PC-3 (cell line): ENCODE measurements at regions not wholly inside any gene's neighbourhood (a gene's known extent, or its start where the extent isn't known, plus 50 kb on each side); places are given as distances from the start of the nearest gene placed in this dataset.
A peak's percentile ranks its signal among the peaks of the same experiment; 100 is the strongest.

Experiments
- ATAC-seq: fragments of 200-7000 bp; cut with Tn5 transposase; 2 replicates; pipeline ENCODE4 v1.9.1; 2020; ENCODE audit warnings: mild to moderate bottlenecking, moderate library complexity
- BruUV-seq: library from RNA; stranded (reverse); fragments of 400-500 nt; replicated peaks from 2 replicates; lab custom pipeline; 2021; lab: Mats Ljungman, UMichigan
- CTCF ChIA-PET: fragments of 300-600 bp; sonication (Branson Sonifier 250); formaldehyde crosslinking; loops from one replicate; lab custom pipeline; 2022; ENCODE audit warnings: antibody characterized with exemption; lab: Charles Lee
- POLR2A ChIA-PET: fragments of 300-600 bp; sonication (Branson Sonifier 250); formaldehyde crosslinking; loops from one replicate; lab custom pipeline; 2022; ENCODE audit warnings: antibody characterized with exemption; ENCODE audit not compliant: unreplicated experiment; lab: Charles Lee
- DNase-seq: peaks from one replicate; pipeline ENCODE4 v3.0.0-alpha.2; 2015
- H2AFZ ChIP-seq: fragments of 300-600 bp; sonication (generic); 2 replicates; pipeline ENCODE4 v1.6.0; 2016; ENCODE audit warnings: antibody characterized with exemption, low read length
- H3F3A ChIP-seq: fragments of 300-600 bp; sonication (generic); one replicate; pipeline ENCODE4 v1.6.0; 2017; ENCODE audit warnings: antibody characterized with exemption, low read length, control low read depth, mild to moderate bottlenecking; ENCODE audit not compliant: unreplicated experiment
- H3K27ac ChIP-seq: fragments of 300-600 bp; sonication (generic); 2 replicates; pipeline ENCODE4 v1.5.1; 2016; ENCODE audit warnings: mild to moderate bottlenecking, low read length
- H3K27me3 ChIP-seq: fragments of 300-600 bp; sonication (generic); 2 replicates; pipeline ENCODE4 v1.6.1; 2016; ENCODE audit warnings: low read length, mixed read lengths
- H3K36me3 ChIP-seq: fragments of 300-600 bp; sonication (generic); 2 replicates; pipeline ENCODE4 v1.6.1; 2016; ENCODE audit warnings: low read depth, mixed run types, low read length, mixed read lengths
- H3K4me1 ChIP-seq: fragments of 300-600 bp; sonication (generic); 2 replicates; pipeline ENCODE4 v1.5.1; 2016; ENCODE audit warnings: low read length; ENCODE audit not compliant: insufficient read depth
- H3K4me2 ChIP-seq: fragments of 300-600 bp; sonication (generic); 2 replicates; pipeline ENCODE4 v1.6.0; 2016; ENCODE audit warnings: low read length
- H3K4me3 ChIP-seq: fragments of 300-600 bp; sonication (generic); 2 replicates; pipeline ENCODE4 v1.5.1; 2016; ENCODE audit warnings: mild to moderate bottlenecking, low read length, mixed read lengths
- H3K79me2 ChIP-seq: fragments of 300-600 bp; sonication (generic); 2 replicates; pipeline ENCODE4 v1.6.1; 2017; ENCODE audit warnings: low read length, mixed read lengths
- H3K9ac ChIP-seq: fragments of 300-600 bp; sonication (generic); 2 replicates; pipeline ENCODE4 v1.6.0; 2016; ENCODE audit warnings: mild to moderate bottlenecking, low read length
- H3K9me2 ChIP-seq: fragments of 300-600 bp; sonication (generic); replicated peaks from 2 replicates; pipeline ENCODE4 v1.6.1; 2016; ENCODE audit warnings: mixed run types, low read length, mixed read lengths
- H3K9me3 ChIP-seq: fragments of 300-600 bp; sonication (generic); 2 replicates; pipeline ENCODE4 v1.6.1; 2016; ENCODE audit warnings: low read length, mixed read lengths
- H4K20me1 ChIP-seq: fragments of 300-600 bp; sonication (generic); 2 replicates; pipeline ENCODE4 v1.6.1; 2016; ENCODE audit warnings: low read length, mixed read lengths
- CTCF ChIP-seq: fragments of 300-600 bp; sonication (generic); conservative IDR thresholded peaks from 2 replicates; pipeline ENCODE4 v1.5.1; 2017; ENCODE audit warnings: antibody characterized with exemption, low read depth, mild to moderate bottlenecking, low read length
- EZH2 ChIP-seq: fragments of 300-600 bp; sonication (generic); IDR thresholded peaks from one replicate; pipeline ENCODE4 v1.6.1; 2017; ENCODE audit warnings: antibody characterized with exemption, mild to moderate bottlenecking, low read length; ENCODE audit not compliant: unreplicated experiment
- EZH2phosphoT487 ChIP-seq: fragments of 300-600 bp; sonication (generic); IDR thresholded peaks from 2 replicates; pipeline ENCODE4 v1.6.1; 2018; ENCODE audit warnings: mild to moderate bottlenecking, antibody characterized with exemption, low read length, borderline replicate concordance
- intact Hi-C: fragments of 100-400 bp; cut with micrococcal nuclease; formaldehyde crosslinking; loops from 2 replicates; pipeline ENCODE4 v1.9.0; 2023

- peaks cover 60% of the 10 kb centered on the region for H3K4me1 ChIP-seq
- H3K4me2 ChIP-seq, result no peak overlapping the region
- ChIA-PET CTCF (interaction anchor here (0.6 to 3.4 kb wide), 6 partner anchors 23 to 190 kb away, joined by 3 to 55 read pairs (median 4); no protein-coding TSS in a partner anchor), POLR2A (no interaction called here)
- no peaks in the 10 kb centered on the region for H3K9me3 ChIP-seq
- ATAC-seq (no peak), DNase-seq (no peak)
- no peaks in the 10 kb centered on the region for H3K9me2 ChIP-seq
- no peaks in the 10 kb centered on the region for H3K36me3 ChIP-seq
- H2AFZ ChIP-seq, result no peak overlapping the region
- no peak overlapping the region for H3K27ac ChIP-seq
- no peak for TF ChIP-seq EZH2phosphoT487
- TF ChIP-seq CTCF, result no peak
- no peaks in the 10 kb centered on the region for H3F3A ChIP-seq
- H3K27me3 ChIP-seq, result no peaks in the 10 kb centered on the region
- no peaks in the 10 kb centered on the region for H3K79me2 ChIP-seq
- H3K4me3 ChIP-seq, result no peak overlapping the region
- no peaks in the 10 kb centered on the region for H4K20me1 ChIP-seq
- intact Hi-C loops, result no loop called here
- no peak overlapping the region for H3K9ac ChIP-seq
- no TSS peak for BruUV-seq
Measured at GRCh38 chr17:56675876-56676660, 82.6 kb downstream of the NOG start.

- H3K27ac ChIP-seq, result no peak overlapping the region
- H3K9ac ChIP-seq, result no peak overlapping the region
- no peak overlapping the region for H3K4me2 ChIP-seq
- H3K9me2 ChIP-seq, result no peaks in the 10 kb centered on the region
- no TSS peak for BruUV-seq
- H3K36me3 ChIP-seq, result no peaks in the 10 kb centered on the region
- ChIA-PET CTCF (interaction anchor here (0.6 to 3.4 kb wide), 5 partner anchors 22 to 177 kb away, joined by 4 to 55 read pairs (median 4); no protein-coding TSS in a partner anchor), POLR2A (interaction anchor here (0.6 kb wide), 1 partner anchor 84 kb away, joined by 4 read pairs; no protein-coding TSS in a partner anchor)
- intact Hi-C loops, result no loop called here
- H3K79me2 ChIP-seq, result no peaks in the 10 kb centered on the region
- H3K9me3 ChIP-seq, result no peaks in the 10 kb centered on the region
- peaks cover 67% of the 10 kb centered on the region for H3K4me1 ChIP-seq
- no peaks in the 10 kb centered on the region for H4K20me1 ChIP-seq
- DNase-seq, result peak; percentile 58
- H3K27me3 ChIP-seq, result no peaks in the 10 kb centered on the region
- peak; percentile 39 for ATAC-seq
- TF ChIP-seq CTCF, result peak; percentile 57
- no peak for TF ChIP-seq EZH2
- no peaks in the 10 kb centered on the region for H3F3A ChIP-seq
- H2AFZ ChIP-seq, result no peak overlapping the region
- no peak overlapping the region for H3K4me3 ChIP-seq
Measured at GRCh38 chr17:56676810-56677209, 83.3 kb downstream of the NOG start.
